ENCODE measurements at regions not wholly inside any gene's neighbourhood (a gene's known extent, or its start where the extent isn't known, plus 50 kb on each side); places are given as distances from the start of the nearest gene placed in this dataset.

DNA sequence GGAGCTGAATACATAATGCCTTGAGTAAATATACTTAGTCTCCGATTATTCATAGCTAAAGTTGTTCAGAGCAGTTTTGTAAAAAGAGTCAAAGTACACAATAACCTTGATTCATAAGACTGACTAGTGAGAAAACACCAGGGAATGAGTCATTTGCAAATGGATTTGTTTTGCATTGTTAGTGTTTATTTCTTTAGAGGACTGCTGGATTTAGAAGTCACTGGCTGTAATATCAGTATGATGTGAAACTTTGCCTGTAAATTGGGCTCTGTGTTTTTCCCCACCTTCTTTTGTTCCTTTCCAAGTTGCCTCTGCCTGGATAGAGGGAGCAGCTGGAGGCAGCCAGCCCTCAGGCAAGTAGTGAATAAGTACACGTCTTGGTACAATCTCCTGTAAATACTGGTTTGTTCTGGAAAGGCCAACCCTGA, 474.7 kb downstream of the NUF2 start:
- POLR2A ChIA-PET: no interaction called here
- no CpG with 5 or more reads among the region's 2 CpGs for WGBS (ENCODE audit: insufficient coverage)
- CTCF ChIA-PET: no interaction called here

GRCh38 chr1:163797816-163798215, 476.1 kb downstream of the NUF2 start:
- Histone ChIP-seq H3K4me1 (ENCODE audit: control extremely low read depth in 1 of 4, control insufficient read depth in 4 of 4, insufficient read depth in 4 of 4, low read length in 3 of 4) (no peaks in the 10 kb centered on the region), H3K27ac (ENCODE audit: insufficient read depth in 1 of 2, low read depth in 1 of 2, low read length in 2 of 2, poor library complexity in 1 of 2, severe bottlenecking in 2 of 2) (no peak overlapping the region), H3K36me3 (ENCODE audit: control insufficient read depth in 4 of 4, insufficient read depth in 4 of 4, low read length in 3 of 4) (no peaks in the 10 kb centered on the region), H3K9me3 (ENCODE audit: control extremely low read depth in 1 of 5, control insufficient read depth in 4 of 5, insufficient read depth in 2 of 5, low read depth in 1 of 5, low read length in 4 of 5) (peaks cover 0 to 1% (median 0%) of the 10 kb centered on the region in 5 experiments), H3K27me3 (replicated peaks in 2 of 5; ENCODE audit: control insufficient read depth in 4 of 5, insufficient read depth in 5 of 5, low read length in 4 of 5) (no peaks in the 10 kb centered on the region), H3K4me3 (ENCODE audit: control insufficient read depth in 1 of 7, extremely low read depth in 1 of 7, insufficient read depth in 4 of 7, low read depth in 2 of 7, low read length in 6 of 7) (no peak overlapping the region)
- CTCF ChIA-PET: no interaction called here
- no peak for DNase-seq
- POLR2A ChIA-PET: no interaction called here

More for the DNA sequence above, 474.7 kb downstream of the NUF2 start:
- Histone ChIP-seq H3K4me1 (ENCODE audit: control extremely low read depth in 1 of 4, control insufficient read depth in 4 of 4, insufficient read depth in 4 of 4, low read length in 3 of 4) (no peaks in the 10 kb centered on the region), H3K4me3 (ENCODE audit: control insufficient read depth in 1 of 7, extremely low read depth in 1 of 7, insufficient read depth in 4 of 7, low read depth in 2 of 7, low read length in 6 of 7) (no peak overlapping the region), H3K36me3 (ENCODE audit: control insufficient read depth in 4 of 4, insufficient read depth in 4 of 4, low read length in 3 of 4) (no peaks in the 10 kb centered on the region), H3K9me3 (ENCODE audit: control extremely low read depth in 1 of 5, control insufficient read depth in 4 of 5, insufficient read depth in 2 of 5, low read depth in 1 of 5, low read length in 4 of 5) (peaks cover 0 to 4% (median 0%) of the 10 kb centered on the region in 5 experiments), H3K27ac (ENCODE audit: insufficient read depth in 1 of 2, low read depth in 1 of 2, low read length in 2 of 2, poor library complexity in 1 of 2, severe bottlenecking in 2 of 2) (no peak overlapping the region), H3K27me3 (replicated peaks in 2 of 5; ENCODE audit: control insufficient read depth in 4 of 5, insufficient read depth in 5 of 5, low read length in 4 of 5) (no peaks in the 10 kb centered on the region)
- DNase-seq: no peak

DNA sequence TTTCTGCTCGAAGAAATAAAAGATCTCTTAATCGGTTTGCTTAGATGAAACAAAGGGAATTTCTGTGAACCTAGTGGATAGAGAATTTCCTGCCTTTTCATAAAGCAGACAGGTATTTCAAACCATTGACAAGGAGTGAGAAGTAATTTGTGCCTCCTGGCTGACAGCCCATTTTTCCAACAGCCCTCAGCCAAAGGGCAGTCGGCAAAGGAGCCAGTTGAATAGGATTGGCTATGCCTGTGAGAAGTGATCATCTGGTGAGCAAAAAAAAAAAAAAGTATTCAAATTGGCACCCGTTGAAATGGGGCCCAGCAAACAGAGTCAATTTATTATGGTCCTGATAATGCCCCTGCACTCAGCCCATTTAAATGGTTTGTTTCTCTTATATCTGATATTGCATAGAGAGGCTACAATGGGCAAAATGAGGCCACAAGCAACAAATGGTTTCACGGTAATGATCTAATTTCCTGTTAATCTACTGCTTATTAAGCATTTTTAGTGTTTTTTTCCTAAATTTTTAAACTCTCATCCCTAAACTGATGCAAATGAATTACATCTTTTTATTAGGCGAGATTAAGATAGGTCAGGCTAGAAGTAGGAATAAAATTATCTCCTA, 477.5 kb downstream of the NUF2 start:
- Histone ChIP-seq H3K4me1 (ENCODE audit: control extremely low read depth in 1 of 4, control insufficient read depth in 4 of 4, insufficient read depth in 4 of 4, low read length in 3 of 4) (no peaks in the 10 kb centered on the region), H3K27ac (ENCODE audit: insufficient read depth in 1 of 2, low read depth in 1 of 2, low read length in 2 of 2, poor library complexity in 1 of 2, severe bottlenecking in 2 of 2) (no peak overlapping the region), H3K4me3 (ENCODE audit: control insufficient read depth in 1 of 7, extremely low read depth in 1 of 7, insufficient read depth in 4 of 7, low read depth in 2 of 7, low read length in 6 of 7) (no peak overlapping the region), H3K36me3 (ENCODE audit: control insufficient read depth in 4 of 4, insufficient read depth in 4 of 4, low read length in 3 of 4) (no peaks in the 10 kb centered on the region), H3K27me3 (replicated peaks in 2 of 5; ENCODE audit: control insufficient read depth in 4 of 5, insufficient read depth in 5 of 5, low read length in 4 of 5) (no peaks in the 10 kb centered on the region), H3K9me3 (ENCODE audit: control extremely low read depth in 1 of 5, control insufficient read depth in 4 of 5, insufficient read depth in 2 of 5, low read depth in 1 of 5, low read length in 4 of 5) (peaks cover 0 to 1% (median 0%) of the 10 kb centered on the region in 5 experiments)
- ChIA-PET CTCF (no interaction called here), POLR2A (no interaction called here)
- WGBS (ENCODE audit: insufficient coverage): 85% methylated on average over 4 of the region's 6 CpGs
- DNase-seq: no peak

GRCh38 chr1:163807331-163808049, 485.7 kb downstream of the NUF2 start:
- POLR2A ChIA-PET: no interaction called here

DNA sequence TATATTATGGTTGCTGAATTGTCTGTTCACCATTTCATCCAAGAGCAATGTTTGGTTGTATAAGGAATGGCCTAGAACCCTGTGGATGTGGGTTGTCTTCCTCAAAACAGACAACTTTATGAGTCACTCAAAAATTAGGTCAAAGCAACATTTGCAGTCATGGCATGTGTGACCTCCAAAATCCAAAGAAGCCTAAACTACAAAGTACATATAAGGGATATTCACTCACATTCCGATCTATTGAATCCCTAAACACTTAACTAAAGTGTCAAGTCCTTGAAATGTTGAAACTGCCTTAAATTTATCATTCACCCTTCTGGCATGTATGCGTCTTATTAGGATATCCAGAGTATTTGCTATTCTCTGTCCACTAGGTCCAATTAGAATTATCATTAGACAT, 491.5 kb downstream of the NUF2 start:
- WGBS (ENCODE audit: insufficient coverage): 67% methylated on average over 1 of the region's 2 CpGs
- ChIA-PET CTCF (no interaction called here), POLR2A (no interaction called here)
- Histone ChIP-seq H3K27ac (ENCODE audit: insufficient read depth in 1 of 2, low read depth in 1 of 2, low read length in 2 of 2, poor library complexity in 1 of 2, severe bottlenecking in 2 of 2) (no peak overlapping the region), H3K4me1 (ENCODE audit: control extremely low read depth in 1 of 4, control insufficient read depth in 4 of 4, insufficient read depth in 4 of 4, low read length in 3 of 4) (no peaks in the 10 kb centered on the region), H3K36me3 (ENCODE audit: control insufficient read depth in 4 of 4, insufficient read depth in 4 of 4, low read length in 3 of 4) (no peaks in the 10 kb centered on the region), H3K4me3 (ENCODE audit: control insufficient read depth in 1 of 7, extremely low read depth in 1 of 7, insufficient read depth in 4 of 7, low read depth in 2 of 7, low read length in 6 of 7) (no peak overlapping the region), H3K9me3 (ENCODE audit: control extremely low read depth in 1 of 5, control insufficient read depth in 4 of 5, insufficient read depth in 2 of 5, low read depth in 1 of 5, low read length in 4 of 5) (peaks cover 0 to 2% (median 0%) of the 10 kb centered on the region in 5 experiments), H3K27me3 (replicated peaks in 2 of 5; ENCODE audit: control insufficient read depth in 4 of 5, insufficient read depth in 5 of 5, low read length in 4 of 5) (no peaks in the 10 kb centered on the region)
- no peak for DNase-seq

More at GRCh38 chr1:163807331-163808049, 485.7 kb downstream of the NUF2 start:
- H3K4me3 ChIP-seq (ENCODE audit: control insufficient read depth in 1 of 7, extremely low read depth in 1 of 7, insufficient read depth in 4 of 7, low read depth in 2 of 7, low read length in 6 of 7): no peak overlapping the region
- no peak for DNase-seq
- WGBS (ENCODE audit: insufficient coverage): 80% methylated on average over 2 of the region's 3 CpGs
- no peaks in the 10 kb centered on the region for H3K36me3 ChIP-seq (ENCODE audit: control insufficient read depth in 4 of 4, insufficient read depth in 4 of 4, low read length in 3 of 4)
- no peaks in the 10 kb centered on the region for H3K27me3 ChIP-seq (replicated peaks in 2 of 5; ENCODE audit: control insufficient read depth in 4 of 5, insufficient read depth in 5 of 5, low read length in 4 of 5)
- CTCF ChIA-PET: no interaction called here
- H3K27ac ChIP-seq (ENCODE audit: insufficient read depth in 1 of 2, low read depth in 1 of 2, low read length in 2 of 2, poor library complexity in 1 of 2, severe bottlenecking in 2 of 2): no peak overlapping the region
- no peaks in the 10 kb centered on the region for H3K4me1 ChIP-seq (ENCODE audit: control extremely low read depth in 1 of 4, control insufficient read depth in 4 of 4, insufficient read depth in 4 of 4, low read length in 3 of 4)
- no peaks in the 10 kb centered on the region for H3K9me3 ChIP-seq (ENCODE audit: control extremely low read depth in 1 of 5, control insufficient read depth in 4 of 5, insufficient read depth in 2 of 5, low read depth in 1 of 5, low read length in 4 of 5)

GRCh38 chr1:163820226-163820625, 498.5 kb downstream of the NUF2 start:
- ChIA-PET CTCF (no interaction called here), POLR2A (no interaction called here)
- Histone ChIP-seq H3K36me3 (ENCODE audit: control insufficient read depth in 4 of 4, insufficient read depth in 4 of 4, low read length in 3 of 4) (no peaks in the 10 kb centered on the region), H3K4me1 (ENCODE audit: control extremely low read depth in 1 of 4, control insufficient read depth in 4 of 4, insufficient read depth in 4 of 4, low read length in 3 of 4) (no peaks in the 10 kb centered on the region), H3K27ac (ENCODE audit: insufficient read depth in 1 of 2, low read depth in 1 of 2, low read length in 2 of 2, poor library complexity in 1 of 2, severe bottlenecking in 2 of 2) (no peak overlapping the region), H3K9me3 (ENCODE audit: control extremely low read depth in 1 of 5, control insufficient read depth in 4 of 5, insufficient read depth in 2 of 5, low read depth in 1 of 5, low read length in 4 of 5) (no peaks in the 10 kb centered on the region), H3K27me3 (replicated peaks in 2 of 5; ENCODE audit: control insufficient read depth in 4 of 5, insufficient read depth in 5 of 5, low read length in 4 of 5) (no peaks in the 10 kb centered on the region), H3K4me3 (ENCODE audit: control insufficient read depth in 1 of 7, extremely low read depth in 1 of 7, insufficient read depth in 4 of 7, low read depth in 2 of 7, low read length in 6 of 7) (no peak overlapping the region)
- DNase-seq: no peak

GRCh38 chr1:163820766-163821165, 499.0 kb downstream of the NUF2 start:
- H3K9me3 ChIP-seq (ENCODE audit: control extremely low read depth in 1 of 5, control insufficient read depth in 4 of 5, insufficient read depth in 2 of 5, low read depth in 1 of 5, low read length in 4 of 5): no peaks in the 10 kb centered on the region
- H3K4me1 ChIP-seq (ENCODE audit: control extremely low read depth in 1 of 4, control insufficient read depth in 4 of 4, insufficient read depth in 4 of 4, low read length in 3 of 4): no peaks in the 10 kb centered on the region
- POLR2A ChIA-PET: no interaction called here
- no peak overlapping the region for H3K4me3 ChIP-seq (ENCODE audit: control insufficient read depth in 1 of 7, extremely low read depth in 1 of 7, insufficient read depth in 4 of 7, low read depth in 2 of 7, low read length in 6 of 7)
- no peaks in the 10 kb centered on the region for H3K36me3 ChIP-seq (ENCODE audit: control insufficient read depth in 4 of 4, insufficient read depth in 4 of 4, low read length in 3 of 4)
- WGBS (ENCODE audit: insufficient coverage): 40% methylated on average over 1 of the region's 1 CpG
- no peaks in the 10 kb centered on the region for H3K27me3 ChIP-seq (replicated peaks in 2 of 5; ENCODE audit: control insufficient read depth in 4 of 5, insufficient read depth in 5 of 5, low read length in 4 of 5)
- DNase-seq: peak; percentile 1 to 15 (median 7)
- H3K27ac ChIP-seq (ENCODE audit: insufficient read depth in 1 of 2, low read depth in 1 of 2, low read length in 2 of 2, poor library complexity in 1 of 2, severe bottlenecking in 2 of 2): no peak overlapping the region
- CTCF ChIA-PET: no interaction called here

Measured in common myeloid progenitor, CD34-positive (primary cell).